Loucy (cell line): ENCODE measurements at regions not wholly inside any gene's neighbourhood (a gene's known extent, or its start where the extent isn't known, plus 50 kb on each side); places are given as distances from the start of the nearest gene placed in this dataset.

ENCODE experiments used
- H2AFZ ChIP-seq: fragments of 200-600 bp; sonication (generic); 2 replicates; pipeline ENCODE4 v1.6.0; 2016; ENCODE audit warnings: antibody characterized with exemption, mild to moderate bottlenecking, low read length, moderate library complexity
- H3F3A ChIP-seq: fragments of 200-600 bp; 2 replicates; pipeline ENCODE4 v1.6.0; 2016; ENCODE audit warnings: antibody characterized with exemption, low read depth, mild to moderate bottlenecking
- H3K27me3 ChIP-seq: fragments of 200-600 bp; sonication (generic); 2 replicates; pipeline ENCODE4 v1.6.1; 2014; ENCODE audit warnings: low read length, mild to moderate bottlenecking; ENCODE audit not compliant: insufficient read depth, poor library complexity, severe bottlenecking
- H3K36me3 ChIP-seq: fragments of 200-600 bp; sonication (generic); 2 replicates; pipeline ENCODE4 v1.6.1; 2016; ENCODE audit warnings: low read length; ENCODE audit not compliant: insufficient read depth
- H3K4me1 ChIP-seq: fragments of 200-600 bp; sonication (generic); 2 replicates; pipeline ENCODE4 v1.5.1; 2014; ENCODE audit warnings: low read length, mild to moderate bottlenecking; ENCODE audit not compliant: insufficient read depth, poor library complexity, severe bottlenecking
- H3K4me2 ChIP-seq: fragments of 200-600 bp; sonication (generic); 2 replicates; pipeline ENCODE4 v1.6.0; 2014; ENCODE audit warnings: antibody characterized with exemption, low read length, low read depth, mild to moderate bottlenecking; ENCODE audit not compliant: poor library complexity, severe bottlenecking
- H3K4me3 ChIP-seq: fragments of 200-600 bp; sonication (generic); 2 replicates; pipeline ENCODE4 v1.5.1; 2014; ENCODE audit warnings: low read length, mild to moderate bottlenecking, mixed read lengths; ENCODE audit not compliant: poor library complexity, severe bottlenecking
- H3K79me2 ChIP-seq: fragments of 200-600 bp; sonication (generic); 2 replicates; pipeline ENCODE4 v1.6.1; 2014; ENCODE audit warnings: low read length; ENCODE audit not compliant: insufficient read depth
- H3K9ac ChIP-seq: fragments of 200-600 bp; sonication (generic); 2 replicates; pipeline ENCODE4 v1.6.0; 2014; ENCODE audit warnings: mild to moderate bottlenecking, low read depth, low read length, moderate library complexity; ENCODE audit not compliant: poor library complexity, severe bottlenecking
- H3K9me2 ChIP-seq: fragments of 200-600 bp; sonication (generic); replicated peaks from 2 replicates; pipeline ENCODE4 v1.6.1; 2016; ENCODE audit warnings: low read depth, low read length, mixed read lengths
- H3K9me3 ChIP-seq: fragments of 200-600 bp; sonication (generic); 2 replicates; pipeline ENCODE4 v1.6.1; 2014; ENCODE audit warnings: mild to moderate bottlenecking, antibody characterized with exemption, low read length, low read depth; ENCODE audit not compliant: insufficient read depth
- H4K20me1 ChIP-seq: fragments of 200-600 bp; sonication (generic); 2 replicates; pipeline ENCODE4 v1.6.0; 2014; ENCODE audit warnings: antibody characterized with exemption, low read length, mild to moderate bottlenecking; ENCODE audit not compliant: insufficient read depth, poor library complexity, severe bottlenecking
- CTCF ChIP-seq: fragments of 200-600 bp; sonication (generic); conservative IDR thresholded peaks from 2 replicates; pipeline ENCODE4 v1.5.1; 2014; ENCODE audit warnings: mild to moderate bottlenecking, antibody characterized with exemption, low read length
- EZH2phosphoT487 ChIP-seq: fragments of 200-600 bp; IDR thresholded peaks from 2 replicates; pipeline ENCODE4 v1.6.1; 2018; ENCODE audit warnings: antibody characterized with exemption, mild to moderate bottlenecking, moderate library complexity, borderline replicate concordance

- Histone ChIP-seq H3K9ac (no peak overlapping the region), H3K36me3 (no peaks in the 10 kb centered on the region), H3K27me3 (no peaks in the 10 kb centered on the region), H3F3A (no peaks in the 10 kb centered on the region), H3K4me1 (no peaks in the 10 kb centered on the region), H3K9me2 (no peaks in the 10 kb centered on the region), H3K79me2 (no peaks in the 10 kb centered on the region), H3K4me3 (no peak overlapping the region), H3K9me3 (no peaks in the 10 kb centered on the region), H4K20me1 (no peaks in the 10 kb centered on the region), H3K4me2 (no peak overlapping the region), H2AFZ (no peak overlapping the region)
- TF ChIP-seq CTCF, result no peak
- TF ChIP-seq EZH2phosphoT487, result no peak
Observed at GRCh38 chr10:8829592-8829991, 775.1 kb downstream of the GATA3 start.

GRCh38 chr10:8830048-8830447 lies 775.6 kb downstream of the GATA3 start:
- Histone ChIP-seq H3K4me3 (no peak overlapping the region), H2AFZ (no peak overlapping the region), H3K9me3 (no peaks in the 10 kb centered on the region), H3K27me3 (no peaks in the 10 kb centered on the region), H3K4me1 (no peaks in the 10 kb centered on the region), H3K4me2 (no peak overlapping the region), H3K9ac (no peak overlapping the region), H3K36me3 (no peaks in the 10 kb centered on the region), H3K9me2 (no peaks in the 10 kb centered on the region), H3F3A (no peaks in the 10 kb centered on the region), H3K79me2 (no peaks in the 10 kb centered on the region), H4K20me1 (no peaks in the 10 kb centered on the region)
- TF ChIP-seq EZH2phosphoT487 (no peak), CTCF (no peak)

GRCh38 chr10:8830876-8831275 lies 776.4 kb downstream of the GATA3 start:
- no peak overlapping the region for H2AFZ ChIP-seq
- no peak overlapping the region for H3K9ac ChIP-seq
- no peaks in the 10 kb centered on the region for H3K79me2 ChIP-seq
- H3K36me3 ChIP-seq, result no peaks in the 10 kb centered on the region
- H3K4me1 ChIP-seq, result no peaks in the 10 kb centered on the region
- H3K27me3 ChIP-seq, result no peaks in the 10 kb centered on the region
- no peaks in the 10 kb centered on the region for H4K20me1 ChIP-seq
- H3F3A ChIP-seq, result no peaks in the 10 kb centered on the region
- no peak overlapping the region for H3K4me3 ChIP-seq
- no peaks in the 10 kb centered on the region for H3K9me2 ChIP-seq
- TF ChIP-seq EZH2phosphoT487 (no peak), CTCF (no peak)
- no peak overlapping the region for H3K4me2 ChIP-seq
- no peaks in the 10 kb centered on the region for H3K9me3 ChIP-seq
